GDM1 (cell line): ENCODE measurements at regions not wholly inside any gene's neighbourhood (a gene's known extent, or its start where the extent isn't known, plus 50 kb on each side); places are given as distances from the start of the nearest gene placed in this dataset.

ENCODE experiments used
- DNase-seq: peaks from one replicate; lab custom pipeline; 2025; lab: John Stamatoyannopoulos, UW

- DNase-seq: no peak
These were observed 336.3 kb upstream of the NFE2L3 start for GRCh38 chr7:25815711-25816110.

GRCh38 chr7:25820432-25821040 is 331.5 kb upstream of the NFE2L3 start:
- DNase-seq: no peak

GRCh38 chr7:25821225-25821624 is 330.8 kb upstream of the NFE2L3 start:
- no peak for DNase-seq

- no peak for DNase-seq
These were observed 329.2 kb upstream of the NFE2L3 start for GRCh38 chr7:25822823-25823222.

- no peak for DNase-seq
These were observed 328.4 kb upstream of the NFE2L3 start for GRCh38 chr7:25823571-25823970.

GRCh38 chr7:25828468-25828867 is 323.5 kb upstream of the NFE2L3 start:
- DNase-seq: no peak

GRCh38 chr7:25829663-25830062 is 322.3 kb upstream of the NFE2L3 start:
- no peak for DNase-seq

GRCh38 chr7:25830215-25830614 is 321.8 kb upstream of the NFE2L3 start:
- no peak for DNase-seq

- no peak for DNase-seq
These were observed 320.8 kb upstream of the NFE2L3 start for GRCh38 chr7:25831062-25831691.

GRCh38 chr7:25831831-25832411 is 320.1 kb upstream of the NFE2L3 start:
- DNase-seq: no peak

GRCh38 chr7:25832456-25832855 is 319.5 kb upstream of the NFE2L3 start:
- no peak for DNase-seq

GRCh38 chr7:25832929-25833328 is 319.1 kb upstream of the NFE2L3 start:
- DNase-seq: no peak

- no peak for DNase-seq
These were observed 317.9 kb upstream of the NFE2L3 start for GRCh38 chr7:25834050-25834449.

- no peak for DNase-seq
These were observed 316.8 kb upstream of the NFE2L3 start for GRCh38 chr7:25835197-25835596.

GRCh38 chr7:25839084-25839769 is 312.8 kb upstream of the NFE2L3 start:
- no peak for DNase-seq

GRCh38 chr7:25840209-25840792 is 311.7 kb upstream of the NFE2L3 start:
- no peak for DNase-seq

GRCh38 chr7:25841575-25841974 is 310.4 kb upstream of the NFE2L3 start:
- no peak for DNase-seq

- no peak for DNase-seq
These were observed 309.7 kb upstream of the NFE2L3 start for GRCh38 chr7:25842201-25842733.

- DNase-seq: no peak
These were observed 308.5 kb upstream of the NFE2L3 start for GRCh38 chr7:25843467-25843866.

GRCh38 chr7:25844102-25844870 is 307.7 kb upstream of the NFE2L3 start:
- DNase-seq: no peak

- DNase-seq: no peak
These were observed 306.5 kb upstream of the NFE2L3 start for GRCh38 chr7:25845464-25845863.

GRCh38 chr7:25846722-25847121 is 305.3 kb upstream of the NFE2L3 start:
- DNase-seq: no peak
